OCI-LY7 (cell line): ENCODE measurements at regions not wholly inside any gene's neighbourhood (a gene's known extent, or its start where the extent isn't known, plus 50 kb on each side); places are given as distances from the start of the nearest gene placed in this dataset.

Experiments
- BruUV-seq: library from RNA; stranded (reverse); fragments of 400-500 nt; replicated peaks from 2 replicates; lab custom pipeline; 2021; lab: Mats Ljungman, UMichigan
- CTCF ChIA-PET: fragments of 300-600 bp; sonication (Branson Sonifier 250); formaldehyde crosslinking; loops from one replicate; lab custom pipeline; 2022; ENCODE audit warnings: antibody characterized with exemption; ENCODE audit not compliant: unreplicated experiment; lab: Charles Lee
- POLR2A ChIA-PET: fragments of 300-600 bp; sonication (Branson Sonifier 250); formaldehyde crosslinking; loops from one replicate; lab custom pipeline; 2022; ENCODE audit warnings: antibody characterized with exemption; lab: Charles Lee
- DNase-seq: peaks from one replicate; pipeline ENCODE4 v3.0.0-alpha.2; 2015; ENCODE audit warnings: low spot score
- H2AFZ ChIP-seq: fragments of 200-600 bp; sonication (generic), shearing (Covaris generic); 2 replicates; pipeline ENCODE4 v1.6.1; 2014; ENCODE audit warnings: mild to moderate bottlenecking, antibody characterized with exemption, low read length, moderate library complexity
- H3K27ac ChIP-seq: fragments of 200-600 bp; sonication (generic); 2 replicates; pipeline ENCODE4 v1.5.1; 2014; ENCODE audit warnings: mixed run types, low read depth, mild to moderate bottlenecking, moderate library complexity, low read length, inconsistent platforms; ENCODE audit not compliant: poor library complexity, severe bottlenecking
- H3K36me3 ChIP-seq: fragments of 200-600 bp; sonication (generic); 2 replicates; pipeline ENCODE4 v1.6.1; 2014; ENCODE audit warnings: mild to moderate bottlenecking, antibody characterized with exemption, low read length, moderate library complexity, mixed read lengths; ENCODE audit not compliant: insufficient read depth
- H3K4me1 ChIP-seq: fragments of 200-600 bp; sonication (generic); 2 replicates; pipeline ENCODE4 v1.5.1; 2014; ENCODE audit warnings: mild to moderate bottlenecking, low read length; ENCODE audit not compliant: insufficient read depth, poor library complexity, severe bottlenecking
- H3K4me2 ChIP-seq: fragments of 200-600 bp; sonication (generic); 2 replicates; pipeline ENCODE4 v1.6.1; 2014; ENCODE audit warnings: mild to moderate bottlenecking, low read length
- H3K4me3 ChIP-seq: fragments of 200-600 bp; sonication (generic); 2 replicates; pipeline ENCODE4 v1.5.1; 2014; ENCODE audit warnings: mild to moderate bottlenecking, low read depth, low read length; ENCODE audit not compliant: poor library complexity, severe bottlenecking
- H3K79me2 ChIP-seq: fragments of 200-600 bp; sonication (generic); 2 replicates; pipeline ENCODE4 v1.6.1; 2016; ENCODE audit warnings: low read depth, mild to moderate bottlenecking, low read length, moderate library complexity, mixed read lengths; ENCODE audit not compliant: insufficient read depth
- H3K9me2 ChIP-seq: fragments of 200-600 bp; sonication (generic); 2 replicates; pipeline ENCODE4 v1.6.1; 2016; ENCODE audit warnings: mild to moderate bottlenecking, low read length, mixed read lengths; ENCODE audit not compliant: insufficient read depth
- H3K9me3 ChIP-seq: fragments of 200-600 bp; sonication (generic); 2 replicates; pipeline ENCODE4 v1.6.1; 2014; ENCODE audit warnings: mild to moderate bottlenecking, mixed run types, low read length, mixed read lengths
- H4K20me1 ChIP-seq: fragments of 200-600 bp; sonication (generic); 2 replicates; pipeline ENCODE4 v1.6.1; 2014; ENCODE audit warnings: mild to moderate bottlenecking, antibody characterized with exemption, low read length, moderate library complexity, mixed read lengths; ENCODE audit not compliant: insufficient read depth
- EZH2phosphoT487 ChIP-seq: fragments of 200-600 bp; sonication (generic); IDR thresholded peaks from 2 replicates; pipeline ENCODE4 v1.6.1; 2018; ENCODE audit warnings: low read depth, borderline replicate concordance, mild to moderate bottlenecking, mixed run types, antibody characterized with exemption, low read length, moderate library complexity, mixed read lengths
- intact Hi-C: fragments of 100-400 bp; cut with micrococcal nuclease; formaldehyde crosslinking; loops from one replicate; pipeline ENCODE4 v1.10.0; 2022; ENCODE audit not compliant: unreplicated experiment
- TF ChIP-seq, protein P1 (sequence below): fragments of 200-600 bp; sonication (generic); conservative IDR thresholded peaks from 2 replicates; pipeline ENCODE4 v1.5.1; 2014; ENCODE audit warnings: mild to moderate bottlenecking, antibody characterized with exemption, low read length, moderate library complexity, mixed read lengths

DNA sequence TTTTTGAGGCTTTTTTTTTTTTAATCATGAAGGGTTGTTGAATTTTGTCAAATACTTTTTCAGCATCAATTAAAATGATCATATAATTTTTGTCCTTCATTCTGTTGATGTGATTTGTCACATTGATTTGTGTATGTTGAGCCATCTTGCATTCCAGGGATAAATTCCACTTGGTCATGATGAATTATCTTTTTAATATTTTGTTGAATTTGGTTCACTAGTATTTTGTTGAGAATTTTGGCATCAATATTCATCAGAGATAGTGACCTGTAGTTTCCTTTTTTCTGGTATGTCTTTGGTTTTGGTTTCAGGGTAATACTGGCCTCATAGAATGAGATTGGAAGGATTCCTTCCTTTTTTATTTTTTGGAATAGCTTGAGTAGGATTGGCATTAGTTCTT lies 221.9 kb upstream of the ZNF217 start:
- CTCF ChIA-PET: no interaction called here

GRCh38 chr20:53814060-53814459 lies 220.4 kb upstream of the ZNF217 start:
- BruUV-seq: no TSS peak
- no peak overlapping the region for H3K4me2 ChIP-seq
- H3K79me2 ChIP-seq: no peaks in the 10 kb centered on the region
- ChIA-PET POLR2A (no interaction called here), CTCF (no interaction called here)
- no peaks in the 10 kb centered on the region for H4K20me1 ChIP-seq
- no peaks in the 10 kb centered on the region for H3K4me1 ChIP-seq
- no peaks in the 10 kb centered on the region for H3K36me3 ChIP-seq
- intact Hi-C loops: no loop called here
- H3K9me2 ChIP-seq: no peaks in the 10 kb centered on the region
- no peak overlapping the region for H3K27ac ChIP-seq
- no peaks in the 10 kb centered on the region for H3K9me3 ChIP-seq
- no peak overlapping the region for H3K4me3 ChIP-seq
- H2AFZ ChIP-seq: no peak overlapping the region
- TF ChIP-seq, protein P1, sequence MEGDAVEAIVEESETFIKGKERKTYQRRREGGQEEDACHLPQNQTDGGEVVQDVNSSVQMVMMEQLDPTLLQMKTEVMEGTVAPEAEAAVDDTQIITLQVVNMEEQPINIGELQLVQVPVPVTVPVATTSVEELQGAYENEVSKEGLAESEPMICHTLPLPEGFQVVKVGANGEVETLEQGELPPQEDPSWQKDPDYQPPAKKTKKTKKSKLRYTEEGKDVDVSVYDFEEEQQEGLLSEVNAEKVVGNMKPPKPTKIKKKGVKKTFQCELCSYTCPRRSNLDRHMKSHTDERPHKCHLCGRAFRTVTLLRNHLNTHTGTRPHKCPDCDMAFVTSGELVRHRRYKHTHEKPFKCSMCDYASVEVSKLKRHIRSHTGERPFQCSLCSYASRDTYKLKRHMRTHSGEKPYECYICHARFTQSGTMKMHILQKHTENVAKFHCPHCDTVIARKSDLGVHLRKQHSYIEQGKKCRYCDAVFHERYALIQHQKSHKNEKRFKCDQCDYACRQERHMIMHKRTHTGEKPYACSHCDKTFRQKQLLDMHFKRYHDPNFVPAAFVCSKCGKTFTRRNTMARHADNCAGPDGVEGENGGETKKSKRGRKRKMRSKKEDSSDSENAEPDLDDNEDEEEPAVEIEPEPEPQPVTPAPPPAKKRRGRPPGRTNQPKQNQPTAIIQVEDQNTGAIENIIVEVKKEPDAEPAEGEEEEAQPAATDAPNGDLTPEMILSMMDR: no peak
- no peak for TF ChIP-seq EZH2phosphoT487
- DNase-seq: no peak

More for the DNA sequence above, 221.9 kb upstream of the ZNF217 start:
- Histone ChIP-seq H3K27ac (no peak overlapping the region), H3K4me2 (no peak overlapping the region), H3K36me3 (no peaks in the 10 kb centered on the region), H3K4me3 (no peak overlapping the region), H2AFZ (no peak overlapping the region), H4K20me1 (no peaks in the 10 kb centered on the region), H3K79me2 (no peaks in the 10 kb centered on the region), H3K9me2 (no peaks in the 10 kb centered on the region), H3K9me3 (no peaks in the 10 kb centered on the region), H3K4me1 (no peaks in the 10 kb centered on the region)
- intact Hi-C loops: no loop called here
- TF ChIP-seq, protein P1: no peak
- no peak for TF ChIP-seq EZH2phosphoT487
- POLR2A ChIA-PET: interaction anchor here (0.7 to 1.0 kb wide), 2 partner anchors 12 to 51 kb away, joined by 3 read pairs; no protein-coding TSS in a partner anchor
- BruUV-seq: no TSS peak
- DNase-seq: no peak

DNA sequence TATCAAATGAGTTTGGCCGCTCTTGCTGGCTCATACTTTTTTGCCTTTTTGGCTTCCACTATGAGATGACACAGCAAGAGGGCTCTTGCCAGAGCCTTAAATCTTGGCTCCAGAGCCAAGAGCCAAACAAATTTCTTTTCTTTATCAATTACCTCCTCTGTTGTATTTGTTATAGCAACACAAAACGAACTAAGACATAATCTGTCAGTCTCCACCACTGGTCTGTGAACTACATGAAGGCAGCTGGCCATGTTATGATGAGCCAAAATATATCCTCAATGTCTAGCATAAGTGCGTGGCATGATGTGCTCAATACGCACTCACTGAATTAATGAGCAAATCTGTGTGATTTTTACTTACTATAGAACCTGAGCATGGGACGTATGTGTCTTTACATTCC lies 220.0 kb upstream of the ZNF217 start:
- no peak overlapping the region for H3K4me3 ChIP-seq
- no peaks in the 10 kb centered on the region for H3K36me3 ChIP-seq
- CTCF ChIA-PET: no interaction called here
- H4K20me1 ChIP-seq: no peaks in the 10 kb centered on the region
- no peak overlapping the region for H3K4me2 ChIP-seq
- H3K9me3 ChIP-seq: no peaks in the 10 kb centered on the region
- no peak overlapping the region for H2AFZ ChIP-seq
- DNase-seq: no peak
- H3K9me2 ChIP-seq: no peaks in the 10 kb centered on the region
- POLR2A ChIA-PET: no interaction called here
- no peaks in the 10 kb centered on the region for H3K4me1 ChIP-seq
- no peaks in the 10 kb centered on the region for H3K79me2 ChIP-seq
- BruUV-seq: no TSS peak
- intact Hi-C loops: no loop called here
- TF ChIP-seq, protein P1: no peak
- TF ChIP-seq EZH2phosphoT487: no peak
- H3K27ac ChIP-seq: no peak overlapping the region
